SK-N-SH treated with all-trans-retinoic acid at 6 μM for 48 hours (cell line): ENCODE measurements at regions not wholly inside any gene's neighbourhood (a gene's known extent, or its start where the extent isn't known, plus 50 kb on each side); places are given as distances from the start of the nearest gene placed in this dataset.

Experiments used
- ATAC-seq: fragments of 200-7000 bp; cut with Tn5 transposase; 3 replicates; pipeline ENCODE4 v1.9.1; 2020; ENCODE audit warnings: mild to moderate bottlenecking, moderate library complexity
- ARNTL ChIP-seq: fragments of 450-650 bp; formaldehyde crosslinking; IDR thresholded peaks from 2 replicates; pipeline ENCODE4 v1.5.0; 2020; ENCODE audit warnings: low read depth, mild to moderate bottlenecking, moderate library complexity, borderline replicate concordance
- CSDC2 ChIP-seq: fragments of 250-450 bp; sonication (Bioruptor Pico); IDR thresholded peaks from 2 replicates; pipeline ENCODE4 v1.5.0; 2020; ENCODE audit warnings: mild to moderate bottlenecking, moderate library complexity
- PPARA ChIP-seq: fragments of 250-450 bp; sonication (Bioruptor Pico); IDR thresholded peaks from 2 replicates; pipeline ENCODE4 v1.5.0; 2020; ENCODE audit warnings: mild to moderate bottlenecking, borderline replicate concordance
- RARB ChIP-seq: fragments of 250-450 bp; sonication (Bioruptor Pico); IDR thresholded peaks from 2 replicates; pipeline ENCODE4 v1.8.0; 2021; ENCODE audit warnings: mild to moderate bottlenecking, moderate library complexity
- SNAI2 ChIP-seq: fragments of 250-450 bp; sonication (Bioruptor Pico); IDR thresholded peaks from 2 replicates; pipeline ENCODE4 v1.5.0; 2020; ENCODE audit warnings: mild to moderate bottlenecking, moderate library complexity
- TCF4 ChIP-seq: fragments of 250-450 bp; sonication (Bioruptor Pico); IDR thresholded peaks from 2 replicates; pipeline ENCODE4 v1.8.0; 2021; ENCODE audit warnings: mild to moderate bottlenecking, moderate library complexity, borderline replicate concordance
- TOX ChIP-seq: fragments of 250-450 bp; sonication (Bioruptor Pico); IDR thresholded peaks from 2 replicates; pipeline ENCODE4 v1.8.0; 2021; ENCODE audit warnings: mild to moderate bottlenecking, moderate library complexity, borderline replicate concordance
- ZC3H10 ChIP-seq: fragments of 250-450 bp; sonication (Bioruptor Pico); IDR thresholded peaks from 2 replicates; pipeline ENCODE4 v1.5.1; 2021; ENCODE audit warnings: mild to moderate bottlenecking, moderate library complexity
- ZFP3 ChIP-seq: fragments of 250-450 bp; sonication (Bioruptor Pico); IDR thresholded peaks from 2 replicates; pipeline ENCODE4 v1.5.0; 2020; ENCODE audit warnings: mild to moderate bottlenecking, moderate library complexity
- ZFP30 ChIP-seq: fragments of 450-650 bp; formaldehyde crosslinking; IDR thresholded peaks from 2 replicates; pipeline ENCODE4 v1.5.0; 2022; ENCODE audit warnings: mild to moderate bottlenecking, moderate library complexity
- ZNF565 ChIP-seq: fragments of 450-650 bp; formaldehyde crosslinking; conservative IDR thresholded peaks from 2 replicates; pipeline ENCODE4 v1.5.0; 2020; ENCODE audit warnings: low read depth, mild to moderate bottlenecking, moderate library complexity
- ZNF8 ChIP-seq: fragments of 450-650 bp; formaldehyde crosslinking; IDR thresholded peaks from 2 replicates; pipeline ENCODE4 v1.5.0; 2020; ENCODE audit warnings: mild to moderate bottlenecking, moderate library complexity
- TF ChIP-seq, protein P1 (sequence below): fragments of 250-450 bp; sonication (Bioruptor Pico); IDR thresholded peaks from 2 replicates; pipeline ENCODE4 v1.5.1; 2020; ENCODE audit warnings: low read depth, mild to moderate bottlenecking, moderate library complexity
- TF ChIP-seq, protein P2 (sequence below): fragments of 250-450 bp; sonication (Bioruptor Pico); IDR thresholded peaks from 2 replicates; pipeline ENCODE4 v1.5.0; 2020; ENCODE audit warnings: mild to moderate bottlenecking, moderate library complexity
- TF ChIP-seq, protein P3 (sequence below): fragments of 250-450 bp; sonication (Bioruptor Pico); IDR thresholded peaks from 2 replicates; pipeline ENCODE4 v1.5.1; 2021; ENCODE audit warnings: mild to moderate bottlenecking, moderate library complexity

DNA sequence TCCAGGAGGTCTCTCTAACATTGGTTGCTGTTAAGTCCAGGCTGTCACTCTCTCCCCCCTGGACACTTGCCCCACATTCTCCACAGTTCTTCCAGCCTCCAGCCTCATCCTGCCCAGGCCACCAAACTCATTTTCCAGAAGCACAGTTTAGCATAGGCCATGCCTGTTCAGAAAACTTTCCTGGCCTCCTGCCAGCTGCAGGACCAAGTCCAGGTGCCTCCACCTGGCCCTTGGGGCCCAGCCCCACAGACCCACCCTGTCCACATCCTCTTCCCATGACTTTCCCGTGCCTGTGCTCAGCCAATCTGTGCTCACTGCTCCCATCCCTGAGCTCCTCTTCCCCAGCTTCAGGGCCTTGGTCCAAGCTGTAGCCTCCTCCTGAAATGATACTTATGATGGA, 905.0 kb downstream of the UQCRFS1 start:
- TF ChIP-seq PPARA (CRISPR knock-in tag) = no peak
- TF ChIP-seq ZC3H10 (CRISPR knock-in tag) = no peak
- ATAC-seq = no peak

DNA sequence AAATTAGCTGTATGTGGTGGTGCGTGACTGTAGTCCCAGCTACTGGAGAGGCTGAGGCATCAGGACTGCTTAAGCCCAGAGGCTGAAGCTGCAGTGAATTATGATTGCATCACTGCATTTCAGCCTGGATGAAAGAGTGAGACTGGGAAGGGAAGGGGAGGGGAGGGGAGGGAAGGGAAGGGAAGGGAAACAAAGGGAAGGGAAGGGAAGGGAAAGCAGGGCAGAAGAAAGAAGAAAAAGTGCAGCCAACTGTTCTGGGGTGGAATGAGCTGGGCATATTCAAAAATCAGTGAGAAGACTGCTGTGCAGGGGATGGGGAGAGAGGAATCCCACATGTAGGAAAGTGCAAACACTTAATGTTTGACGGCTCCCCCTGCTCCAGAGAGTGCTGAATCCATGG, 905.5 kb downstream of the UQCRFS1 start:
- no peak for TF ChIP-seq TCF4 (CRISPR knock-in tag)
- no peak for TF ChIP-seq ZNF565
- TF ChIP-seq ARNTL (CRISPR knock-in tag) = no peak
- TF ChIP-seq, protein P1, sequence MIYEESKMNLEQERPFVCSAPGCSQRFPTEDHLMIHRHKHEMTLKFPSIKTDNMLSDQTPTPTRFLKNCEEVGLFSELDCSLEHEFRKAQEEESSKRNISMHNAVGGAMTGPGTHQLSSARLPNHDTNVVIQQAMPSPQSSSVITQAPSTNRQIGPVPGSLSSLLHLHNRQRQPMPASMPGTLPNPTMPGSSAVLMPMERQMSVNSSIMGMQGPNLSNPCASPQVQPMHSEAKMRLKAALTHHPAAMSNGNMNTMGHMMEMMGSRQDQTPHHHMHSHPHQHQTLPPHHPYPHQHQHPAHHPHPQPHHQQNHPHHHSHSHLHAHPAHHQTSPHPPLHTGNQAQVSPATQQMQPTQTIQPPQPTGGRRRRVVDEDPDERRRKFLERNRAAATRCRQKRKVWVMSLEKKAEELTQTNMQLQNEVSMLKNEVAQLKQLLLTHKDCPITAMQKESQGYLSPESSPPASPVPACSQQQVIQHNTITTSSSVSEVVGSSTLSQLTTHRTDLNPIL = no peak
- no peak for TF ChIP-seq TOX (CRISPR knock-in tag)
- TF ChIP-seq, protein P2, sequence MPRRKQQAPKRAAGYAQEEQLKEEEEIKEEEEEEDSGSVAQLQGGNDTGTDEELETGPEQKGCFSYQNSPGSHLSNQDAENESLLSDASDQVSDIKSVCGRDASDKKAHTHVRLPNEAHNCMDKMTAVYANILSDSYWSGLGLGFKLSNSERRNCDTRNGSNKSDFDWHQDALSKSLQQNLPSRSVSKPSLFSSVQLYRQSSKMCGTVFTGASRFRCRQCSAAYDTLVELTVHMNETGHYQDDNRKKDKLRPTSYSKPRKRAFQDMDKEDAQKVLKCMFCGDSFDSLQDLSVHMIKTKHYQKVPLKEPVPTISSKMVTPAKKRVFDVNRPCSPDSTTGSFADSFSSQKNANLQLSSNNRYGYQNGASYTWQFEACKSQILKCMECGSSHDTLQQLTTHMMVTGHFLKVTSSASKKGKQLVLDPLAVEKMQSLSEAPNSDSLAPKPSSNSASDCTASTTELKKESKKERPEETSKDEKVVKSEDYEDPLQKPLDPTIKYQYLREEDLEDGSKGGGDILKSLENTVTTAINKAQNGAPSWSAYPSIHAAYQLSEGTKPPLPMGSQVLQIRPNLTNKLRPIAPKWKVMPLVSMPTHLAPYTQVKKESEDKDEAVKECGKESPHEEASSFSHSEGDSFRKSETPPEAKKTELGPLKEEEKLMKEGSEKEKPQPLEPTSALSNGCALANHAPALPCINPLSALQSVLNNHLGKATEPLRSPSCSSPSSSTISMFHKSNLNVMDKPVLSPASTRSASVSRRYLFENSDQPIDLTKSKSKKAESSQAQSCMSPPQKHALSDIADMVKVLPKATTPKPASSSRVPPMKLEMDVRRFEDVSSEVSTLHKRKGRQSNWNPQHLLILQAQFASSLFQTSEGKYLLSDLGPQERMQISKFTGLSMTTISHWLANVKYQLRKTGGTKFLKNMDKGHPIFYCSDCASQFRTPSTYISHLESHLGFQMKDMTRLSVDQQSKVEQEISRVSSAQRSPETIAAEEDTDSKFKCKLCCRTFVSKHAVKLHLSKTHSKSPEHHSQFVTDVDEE (CRISPR knock-in tag) = no peak
- TF ChIP-seq, all 23 proteins: peak for 0
- ATAC-seq = no peak

DNA sequence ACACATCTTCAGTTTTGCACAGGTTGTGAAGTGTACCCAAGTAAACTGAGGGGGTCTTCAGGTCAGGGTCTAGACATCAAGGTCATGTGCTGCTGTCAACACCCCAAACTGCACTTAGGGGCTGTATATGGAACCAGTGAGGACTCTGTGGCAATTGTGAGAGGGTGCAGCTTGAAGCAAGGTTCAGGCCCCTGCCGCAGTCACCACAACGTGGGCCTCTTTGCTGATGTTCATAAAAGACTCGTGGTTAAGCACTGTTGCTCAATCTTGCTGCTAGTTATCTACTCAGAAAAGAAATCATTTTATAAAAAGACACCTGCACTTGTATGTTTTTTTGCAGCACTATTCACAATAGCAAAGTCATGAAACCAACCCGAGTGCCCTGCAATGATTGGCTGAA, 907.4 kb downstream of the UQCRFS1 start:
- TF ChIP-seq TCF4 (CRISPR knock-in tag) = no peak
- TF ChIP-seq, protein P2 (CRISPR knock-in tag) = no peak
- no peak for TF ChIP-seq ZC3H10 (CRISPR knock-in tag)
- TF ChIP-seq SNAI2 (CRISPR knock-in tag) = no peak
- TF ChIP-seq RARB (CRISPR knock-in tag) = no peak
- TF ChIP-seq PPARA (CRISPR knock-in tag) = no peak
- no peak for TF ChIP-seq ZNF8 (CRISPR knock-in tag)
- TF ChIP-seq, protein P3, sequence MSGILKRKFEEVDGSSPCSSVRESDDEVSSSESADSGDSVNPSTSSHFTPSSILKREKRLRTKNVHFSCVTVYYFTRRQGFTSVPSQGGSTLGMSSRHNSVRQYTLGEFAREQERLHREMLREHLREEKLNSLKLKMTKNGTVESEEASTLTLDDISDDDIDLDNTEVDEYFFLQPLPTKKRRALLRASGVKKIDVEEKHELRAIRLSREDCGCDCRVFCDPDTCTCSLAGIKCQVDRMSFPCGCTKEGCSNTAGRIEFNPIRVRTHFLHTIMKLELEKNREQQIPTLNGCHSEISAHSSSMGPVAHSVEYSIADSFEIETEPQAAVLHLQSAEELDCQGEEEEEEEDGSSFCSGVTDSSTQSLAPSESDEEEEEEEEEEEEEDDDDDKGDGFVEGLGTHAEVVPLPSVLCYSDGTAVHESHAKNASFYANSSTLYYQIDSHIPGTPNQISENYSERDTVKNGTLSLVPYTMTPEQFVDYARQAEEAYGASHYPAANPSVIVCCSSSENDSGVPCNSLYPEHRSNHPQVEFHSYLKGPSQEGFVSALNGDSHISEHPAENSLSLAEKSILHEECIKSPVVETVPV (CRISPR knock-in tag) = no peak
- no peak for TF ChIP-seq ZFP30 (CRISPR knock-in tag)
- no peak for TF ChIP-seq ZFP3 (CRISPR knock-in tag)

DNA sequence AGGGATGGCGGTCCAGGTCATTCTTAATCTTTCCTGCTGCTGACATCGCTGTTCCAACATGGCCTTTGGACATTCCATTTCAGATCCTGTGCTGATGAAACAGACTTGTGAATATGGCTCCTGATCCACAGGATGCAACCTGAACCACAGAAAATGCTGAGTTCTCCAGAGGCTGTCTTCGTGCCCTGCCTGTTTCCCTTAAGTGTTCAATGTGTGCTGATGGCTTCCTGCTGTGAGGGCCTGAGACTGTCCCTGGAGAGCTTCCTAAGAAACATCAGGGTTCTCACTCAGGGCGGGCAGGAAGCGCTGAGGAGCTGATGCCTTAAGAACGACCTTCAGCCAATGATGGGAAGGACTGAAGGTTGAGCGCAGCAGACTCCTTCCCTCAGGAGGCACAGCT, 909.4 kb downstream of the UQCRFS1 start:
- no peak for ATAC-seq
- TF ChIP-seq ZFP3 (CRISPR knock-in tag) (no peak), CSDC2 (CRISPR knock-in tag) (no peak), ARNTL (CRISPR knock-in tag) (no peak), RARB (CRISPR knock-in tag) (no peak)
- TF ChIP-seq, protein P3 (CRISPR knock-in tag) = no peak
- TF ChIP-seq, protein P2 (CRISPR knock-in tag) = no peak

More for the DNA sequence above, 907.4 kb downstream of the UQCRFS1 start:
- ATAC-seq = no peak
